K562 (cell line): ENCODE measurements at regions not wholly inside any gene's neighbourhood (a gene's known extent, or its start where the extent isn't known, plus 50 kb on each side); places are given as distances from the start of the nearest gene placed in this dataset.

Source experiments
- ARID2 ChIP-seq: fragments of 450-650 bp; IDR thresholded peaks from 2 replicates; pipeline ENCODE4 v1.6.1; 2017; ENCODE audit warnings: antibody characterized with exemption, mild to moderate bottlenecking
- CBX2 ChIP-seq: fragments of 200-600 bp; sonication (generic); IDR thresholded peaks from one replicate; pipeline ENCODE4 v1.6.1; 2012; ENCODE audit warnings: mild to moderate bottlenecking, low read length, inconsistent platforms; ENCODE audit not compliant: insufficient read depth, poor library complexity, severe bottlenecking
- MYBL2 ChIP-seq, 2 experiments: fragments of 450-650 bp in 1 of 2; sonication (generic) in 1 of 2; formaldehyde crosslinking in 1 of 2; IDR thresholded peaks; 2 replicates each; pipeline versions ENCODE4 v1.6.1 to v1.8.1; 2017 to 2022; ENCODE audit warnings: borderline replicate concordance in 1 of 2, inconsistent platforms in 1 of 2, low read depth in 1 of 2, mild to moderate bottlenecking in 1 of 2, missing genetic modification reagents in 1 of 2, moderate library complexity in 1 of 2
- NCOA4 ChIP-seq: fragments of 450-650 bp; IDR thresholded peaks from 2 replicates; pipeline ENCODE4 v1.6.1; 2018; ENCODE audit warnings: mild to moderate bottlenecking; ENCODE audit not compliant: partially characterized antibody
- SMAD1 ChIP-seq: fragments of 150-350 bp; IDR thresholded peaks from 2 replicates; pipeline ENCODE4 v1.6.1; 2014; ENCODE audit warnings: low read length, low read depth; ENCODE audit not compliant: partially characterized antibody
- SMARCB1 ChIP-seq: IDR thresholded peaks from 2 replicates; pipeline ENCODE4 v1.6.1; 2011; ENCODE audit warnings: improper control_type of control experiment, low read depth; ENCODE audit not compliant: insufficient read length
- ZC3H8 ChIP-seq: fragments of 450-650 bp; IDR thresholded peaks from 2 replicates; pipeline ENCODE4 v1.6.1; 2017
- ZNF583 ChIP-seq: fragments of 250-450 bp; sonication (Bioruptor Pico); IDR thresholded peaks from 2 replicates; pipeline ENCODE4 v1.4.0; 2020
- TF ChIP-seq, protein P1 (sequence below), 3 experiments: fragments of 200-800 bp in 1 of 3; fragments of 250-450 bp in 1 of 3; fragments of 450-650 bp in 1 of 3; sonication (Bioruptor Pico) in 1 of 3; sonication (Bioruptor generic) in 1 of 3; formaldehyde crosslinking in 1 of 3; IDR thresholded peaks; 2 replicates each; pipeline versions ENCODE4 v1.6.1 to v1.8.0; 2016 to 2022; ENCODE audit warnings: mild to moderate bottlenecking in 2 of 3, missing genetic modification characterization in 2 of 3, missing compliant biosample characterization in 1 of 3, moderate library complexity in 1 of 3
- TF ChIP-seq, protein P2 (sequence below): fragments of 450-650 bp; IDR thresholded peaks from 2 replicates; pipeline ENCODE4 v1.7.1; 2018; ENCODE audit warnings: mild to moderate bottlenecking, low read depth; ENCODE audit not compliant: partially characterized antibody

DNA sequence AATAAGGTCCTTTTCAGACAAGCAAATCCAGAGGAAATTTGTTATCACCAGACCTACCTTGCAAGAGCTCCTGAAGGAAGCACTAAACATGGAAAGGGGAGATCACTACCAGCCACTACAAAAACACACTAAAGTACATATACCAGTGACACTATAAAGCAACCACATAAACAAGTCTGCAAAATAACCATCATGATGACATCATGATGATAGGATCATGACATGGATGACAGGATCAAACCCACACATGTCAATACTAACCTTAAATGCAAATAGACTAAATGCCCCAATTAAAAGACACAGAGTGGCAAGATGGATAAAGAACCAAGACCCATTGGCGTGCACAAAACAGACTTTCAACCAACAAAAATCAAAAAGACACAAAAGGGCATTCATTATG lies 688.8 kb upstream of the NR5A2 start (continued):
- TF ChIP-seq, protein P1, sequence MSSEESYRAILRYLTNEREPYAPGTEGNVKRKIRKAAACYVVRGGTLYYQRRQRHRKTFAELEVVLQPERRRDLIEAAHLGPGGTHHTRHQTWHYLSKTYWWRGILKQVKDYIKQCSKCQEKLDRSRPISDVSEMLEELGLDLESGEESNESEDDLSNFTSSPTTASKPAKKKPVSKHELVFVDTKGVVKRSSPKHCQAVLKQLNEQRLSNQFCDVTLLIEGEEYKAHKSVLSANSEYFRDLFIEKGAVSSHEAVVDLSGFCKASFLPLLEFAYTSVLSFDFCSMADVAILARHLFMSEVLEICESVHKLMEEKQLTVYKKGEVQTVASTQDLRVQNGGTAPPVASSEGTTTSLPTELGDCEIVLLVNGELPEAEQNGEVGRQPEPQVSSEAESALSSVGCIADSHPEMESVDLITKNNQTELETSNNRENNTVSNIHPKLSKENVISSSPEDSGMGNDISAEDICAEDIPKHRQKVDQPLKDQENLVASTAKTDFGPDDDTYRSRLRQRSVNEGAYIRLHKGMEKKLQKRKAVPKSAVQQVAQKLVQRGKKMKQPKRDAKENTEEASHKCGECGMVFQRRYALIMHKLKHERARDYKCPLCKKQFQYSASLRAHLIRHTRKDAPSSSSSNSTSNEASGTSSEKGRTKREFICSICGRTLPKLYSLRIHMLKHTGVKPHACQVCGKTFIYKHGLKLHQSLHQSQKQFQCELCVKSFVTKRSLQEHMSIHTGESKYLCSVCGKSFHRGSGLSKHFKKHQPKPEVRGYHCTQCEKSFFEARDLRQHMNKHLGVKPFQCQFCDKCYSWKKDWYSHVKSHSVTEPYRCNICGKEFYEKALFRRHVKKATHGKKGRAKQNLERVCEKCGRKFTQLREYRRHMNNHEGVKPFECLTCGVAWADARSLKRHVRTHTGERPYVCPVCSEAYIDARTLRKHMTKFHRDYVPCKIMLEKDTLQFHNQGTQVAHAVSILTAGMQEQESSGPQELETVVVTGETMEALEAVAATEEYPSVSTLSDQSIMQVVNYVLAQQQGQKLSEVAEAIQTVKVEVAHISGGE (CRISPR knock-in tag; IDR thresholded peaks at IDR 0.05) = no peak
- TF ChIP-seq, protein P2, sequence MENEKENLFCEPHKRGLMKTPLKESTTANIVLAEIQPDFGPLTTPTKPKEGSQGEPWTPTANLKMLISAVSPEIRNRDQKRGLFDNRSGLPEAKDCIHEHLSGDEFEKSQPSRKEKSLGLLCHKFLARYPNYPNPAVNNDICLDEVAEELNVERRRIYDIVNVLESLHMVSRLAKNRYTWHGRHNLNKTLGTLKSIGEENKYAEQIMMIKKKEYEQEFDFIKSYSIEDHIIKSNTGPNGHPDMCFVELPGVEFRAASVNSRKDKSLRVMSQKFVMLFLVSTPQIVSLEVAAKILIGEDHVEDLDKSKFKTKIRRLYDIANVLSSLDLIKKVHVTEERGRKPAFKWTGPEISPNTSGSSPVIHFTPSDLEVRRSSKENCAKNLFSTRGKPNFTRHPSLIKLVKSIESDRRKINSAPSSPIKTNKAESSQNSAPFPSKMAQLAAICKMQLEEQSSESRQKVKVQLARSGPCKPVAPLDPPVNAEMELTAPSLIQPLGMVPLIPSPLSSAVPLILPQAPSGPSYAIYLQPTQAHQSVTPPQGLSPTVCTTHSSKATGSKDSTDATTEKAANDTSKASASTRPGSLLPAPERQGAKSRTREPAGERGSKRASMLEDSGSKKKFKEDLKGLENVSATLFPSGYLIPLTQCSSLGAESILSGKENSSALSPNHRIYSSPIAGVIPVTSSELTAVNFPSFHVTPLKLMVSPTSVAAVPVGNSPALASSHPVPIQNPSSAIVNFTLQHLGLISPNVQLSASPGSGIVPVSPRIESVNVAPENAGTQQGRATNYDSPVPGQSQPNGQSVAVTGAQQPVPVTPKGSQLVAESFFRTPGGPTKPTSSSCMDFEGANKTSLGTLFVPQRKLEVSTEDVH = no peak
- TF ChIP-seq SMARCB1 (no peak), SMAD1 (no peak), NCOA4 (no peak), CBX2 (no peak), ARID2 (no peak), MYBL2 (IDR thresholded peaks at IDR 0.05; ENCODE audit: low read depth) (no peak), MYBL2 (CRISPR knock-in tag; IDR thresholded peaks at IDR 0.05; ENCODE audit: borderline replicate concordance) (no peak), ZC3H8 (no peak), ZNF583 (CRISPR knock-in tag) (no peak)
